Osteocyte (in vitro differentiated cells): ENCODE measurements at regions not wholly inside any gene's neighbourhood (a gene's known extent, or its start where the extent isn't known, plus 50 kb on each side); places are given as distances from the start of the nearest gene placed in this dataset.

Experiments used
- DNase-seq: peaks from one replicate; pipeline ENCODE4 v3.0.0; 2021; ENCODE audit warnings: mixed read lengths; ENCODE audit not compliant: unreplicated experiment; ENCODE audit errors: extremely low spot score
- H3K27ac Mint-ChIP-seq: one replicate; pipeline ENCODE4 v1.8.0; 2021; ENCODE audit warnings: mild to moderate bottlenecking, mixed read lengths; ENCODE audit not compliant: unreplicated experiment
- H3K27me3 Mint-ChIP-seq: one replicate; pipeline ENCODE4 v1.8.0; 2021; ENCODE audit warnings: mixed read lengths; ENCODE audit not compliant: unreplicated experiment
- H3K36me3 Mint-ChIP-seq: one replicate; pipeline ENCODE4 v1.8.0; 2021; ENCODE audit warnings: mixed read lengths; ENCODE audit not compliant: unreplicated experiment
- H3K4me1 Mint-ChIP-seq: one replicate; pipeline ENCODE4 v1.8.0; 2021; ENCODE audit warnings: mixed read lengths; ENCODE audit not compliant: unreplicated experiment
- H3K4me3 Mint-ChIP-seq: one replicate; pipeline ENCODE4 v1.8.0; 2021; ENCODE audit warnings: mild to moderate bottlenecking, moderate library complexity, mixed read lengths; ENCODE audit not compliant: unreplicated experiment
- H3K9me3 Mint-ChIP-seq: one replicate; pipeline ENCODE4 v1.8.0; 2021; ENCODE audit warnings: mixed read lengths; ENCODE audit not compliant: unreplicated experiment
- TF ChIP-seq, protein P1 (sequence below): fragments of 200-600 bp; sonication (generic); IDR thresholded peaks from 2 replicates; pipeline ENCODE4 v1.5.0; 2021; ENCODE audit warnings: antibody characterized with exemption, mild to moderate bottlenecking, moderate library complexity

DNA sequence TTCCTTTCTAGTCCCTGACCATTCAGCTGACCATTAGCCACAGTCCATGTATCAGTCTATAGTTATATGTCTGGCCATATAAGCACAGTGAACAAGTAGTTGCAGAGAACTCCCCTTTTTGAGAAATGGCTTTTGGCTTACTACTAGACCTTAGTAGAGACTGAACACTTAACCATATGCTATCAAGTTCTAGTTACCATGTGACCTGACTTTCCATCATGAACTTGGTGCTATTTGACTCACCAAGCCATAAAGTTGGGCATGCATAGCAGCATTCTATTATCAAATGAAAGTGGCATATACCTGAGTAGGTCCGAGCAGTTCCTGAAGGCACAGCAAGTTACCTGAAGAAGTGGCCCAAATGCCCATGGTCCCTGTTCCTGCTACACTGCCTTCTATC is 74.5 kb upstream of the IL2 start:
- Mint-ChIP-seq H3K27me3 (peaks cover 15% of the 10 kb centered on the region), H3K27ac (no peak overlapping the region), H3K4me1 (no peaks in the 10 kb centered on the region), H3K9me3 (no peaks in the 10 kb centered on the region), H3K36me3 (no peaks in the 10 kb centered on the region), H3K4me3 (no peak overlapping the region)
- TF ChIP-seq, protein P1, sequence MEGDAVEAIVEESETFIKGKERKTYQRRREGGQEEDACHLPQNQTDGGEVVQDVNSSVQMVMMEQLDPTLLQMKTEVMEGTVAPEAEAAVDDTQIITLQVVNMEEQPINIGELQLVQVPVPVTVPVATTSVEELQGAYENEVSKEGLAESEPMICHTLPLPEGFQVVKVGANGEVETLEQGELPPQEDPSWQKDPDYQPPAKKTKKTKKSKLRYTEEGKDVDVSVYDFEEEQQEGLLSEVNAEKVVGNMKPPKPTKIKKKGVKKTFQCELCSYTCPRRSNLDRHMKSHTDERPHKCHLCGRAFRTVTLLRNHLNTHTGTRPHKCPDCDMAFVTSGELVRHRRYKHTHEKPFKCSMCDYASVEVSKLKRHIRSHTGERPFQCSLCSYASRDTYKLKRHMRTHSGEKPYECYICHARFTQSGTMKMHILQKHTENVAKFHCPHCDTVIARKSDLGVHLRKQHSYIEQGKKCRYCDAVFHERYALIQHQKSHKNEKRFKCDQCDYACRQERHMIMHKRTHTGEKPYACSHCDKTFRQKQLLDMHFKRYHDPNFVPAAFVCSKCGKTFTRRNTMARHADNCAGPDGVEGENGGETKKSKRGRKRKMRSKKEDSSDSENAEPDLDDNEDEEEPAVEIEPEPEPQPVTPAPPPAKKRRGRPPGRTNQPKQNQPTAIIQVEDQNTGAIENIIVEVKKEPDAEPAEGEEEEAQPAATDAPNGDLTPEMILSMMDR, result no peak
- DNase-seq, result no peak

DNA sequence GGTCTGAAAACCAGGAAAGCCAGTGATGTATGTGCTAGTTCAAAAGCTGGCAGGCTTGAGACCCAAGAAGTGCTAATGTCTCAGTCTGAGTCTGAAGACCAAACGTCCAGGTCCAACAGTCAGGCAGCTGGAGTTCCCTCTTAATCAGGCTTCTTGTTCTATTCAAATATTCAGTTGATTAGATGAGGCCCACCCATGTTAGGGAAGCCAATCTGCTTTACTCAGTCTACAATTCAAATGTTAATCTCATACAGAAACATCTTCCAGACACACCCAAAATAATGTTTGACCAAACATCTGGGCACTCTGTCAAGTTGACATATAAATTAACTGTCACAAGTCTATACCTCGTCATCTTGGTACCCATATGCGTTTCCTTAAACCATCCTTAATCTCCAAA is 72.4 kb upstream of the IL2 start:
- Mint-ChIP-seq H3K36me3 (no peaks in the 10 kb centered on the region), H3K27me3 (peaks cover 11% of the 10 kb centered on the region), H3K4me3 (no peak overlapping the region), H3K4me1 (no peaks in the 10 kb centered on the region), H3K27ac (no peak overlapping the region), H3K9me3 (peaks cover 5% of the 10 kb centered on the region)
- no peak for DNase-seq
- TF ChIP-seq, protein P1, result no peak

DNA sequence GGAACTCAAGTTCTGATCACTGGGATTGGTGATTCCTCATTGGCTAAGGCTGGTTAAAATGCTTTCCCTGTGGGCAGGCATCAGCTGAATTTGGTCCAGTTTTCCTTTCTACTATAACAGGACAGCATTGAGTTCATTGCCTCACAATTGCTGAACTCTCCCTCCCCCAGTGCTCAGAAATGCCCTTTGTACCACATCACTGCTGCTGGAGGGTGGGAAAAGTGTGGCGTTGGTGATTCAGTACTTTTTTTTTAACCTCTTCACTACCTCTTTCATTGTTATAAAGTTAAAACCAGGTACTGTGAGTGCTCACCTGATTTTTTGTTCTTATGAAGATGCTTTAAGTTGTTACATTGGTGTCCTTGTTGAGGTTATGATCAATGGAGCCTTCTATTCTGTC is 69.3 kb upstream of the IL2 start:
- no peak overlapping the region for H3K27ac Mint-ChIP-seq
- H3K36me3 Mint-ChIP-seq, result no peaks in the 10 kb centered on the region
- no peak overlapping the region for H3K4me3 Mint-ChIP-seq
- no peak for DNase-seq
- H3K27me3 Mint-ChIP-seq, result peaks cover 15% of the 10 kb centered on the region
- H3K4me1 Mint-ChIP-seq, result no peaks in the 10 kb centered on the region
- TF ChIP-seq, protein P1, result no peak
- H3K9me3 Mint-ChIP-seq, result peaks cover 16% of the 10 kb centered on the region

DNA sequence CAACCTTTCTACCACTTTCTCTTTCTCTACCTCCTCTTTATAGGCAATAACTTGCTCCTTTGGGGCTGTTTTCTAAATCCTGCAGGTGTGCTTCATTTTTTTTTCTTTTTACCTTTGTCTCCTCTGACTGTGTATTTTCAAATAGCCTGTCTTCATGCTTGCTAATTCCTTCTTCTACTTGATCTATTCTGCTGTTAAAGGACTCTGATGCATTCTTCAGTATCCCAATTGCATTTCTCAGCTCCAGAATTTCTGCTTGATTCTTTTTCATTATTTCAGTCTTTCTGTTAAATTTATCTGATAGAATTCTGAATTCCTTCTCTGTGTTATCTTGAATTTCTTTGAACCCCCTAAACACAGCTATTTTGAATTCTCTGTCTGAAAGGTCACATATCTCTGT is 67.7 kb upstream of the IL2 start:
- H3K36me3 Mint-ChIP-seq, result no peaks in the 10 kb centered on the region
- H3K27me3 Mint-ChIP-seq, result peaks cover 25% of the 10 kb centered on the region
- TF ChIP-seq, protein P1, result no peak
- no peak overlapping the region for H3K27ac Mint-ChIP-seq
- DNase-seq, result no peak
- peaks cover 16% of the 10 kb centered on the region for H3K9me3 Mint-ChIP-seq
- H3K4me3 Mint-ChIP-seq, result no peak overlapping the region
- no peaks in the 10 kb centered on the region for H3K4me1 Mint-ChIP-seq

DNA sequence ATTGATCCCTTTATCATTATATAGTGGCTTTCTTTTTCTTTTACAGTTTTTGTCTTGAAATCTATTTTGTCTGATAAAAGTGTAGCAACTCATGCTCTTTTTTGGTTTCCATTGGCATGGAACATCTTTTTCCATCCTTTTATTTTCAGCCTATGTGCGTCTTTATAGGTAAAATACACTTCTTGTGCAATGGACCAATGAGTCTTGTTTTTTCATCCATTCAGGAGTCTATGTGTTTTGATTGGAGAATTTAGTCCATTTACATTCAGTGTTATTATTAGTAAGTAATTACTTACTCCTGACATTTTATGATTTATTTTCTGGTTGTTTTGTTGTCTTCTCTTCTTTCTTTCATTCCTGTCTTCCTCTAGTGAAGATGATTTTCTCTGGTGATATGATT is 66.4 kb upstream of the IL2 start:
- Mint-ChIP-seq H3K9me3 (peaks cover 16% of the 10 kb centered on the region), H3K27ac (no peak overlapping the region), H3K36me3 (no peaks in the 10 kb centered on the region), H3K4me1 (no peaks in the 10 kb centered on the region), H3K27me3 (peaks cover 33% of the 10 kb centered on the region), H3K4me3 (no peak overlapping the region)
- DNase-seq, result no peak
- TF ChIP-seq, protein P1, result no peak
